ENCODE measurements at regions not wholly inside any gene's neighbourhood (a gene's known extent, or its start where the extent isn't known, plus 50 kb on each side); places are given as distances from the start of the nearest gene placed in this dataset.
"Not testable (repeated sequence)": the region's sequence is repeated elsewhere in the genome, so short reads cannot be mapped to it uniquely, and the experiment has no call there.

DNA sequence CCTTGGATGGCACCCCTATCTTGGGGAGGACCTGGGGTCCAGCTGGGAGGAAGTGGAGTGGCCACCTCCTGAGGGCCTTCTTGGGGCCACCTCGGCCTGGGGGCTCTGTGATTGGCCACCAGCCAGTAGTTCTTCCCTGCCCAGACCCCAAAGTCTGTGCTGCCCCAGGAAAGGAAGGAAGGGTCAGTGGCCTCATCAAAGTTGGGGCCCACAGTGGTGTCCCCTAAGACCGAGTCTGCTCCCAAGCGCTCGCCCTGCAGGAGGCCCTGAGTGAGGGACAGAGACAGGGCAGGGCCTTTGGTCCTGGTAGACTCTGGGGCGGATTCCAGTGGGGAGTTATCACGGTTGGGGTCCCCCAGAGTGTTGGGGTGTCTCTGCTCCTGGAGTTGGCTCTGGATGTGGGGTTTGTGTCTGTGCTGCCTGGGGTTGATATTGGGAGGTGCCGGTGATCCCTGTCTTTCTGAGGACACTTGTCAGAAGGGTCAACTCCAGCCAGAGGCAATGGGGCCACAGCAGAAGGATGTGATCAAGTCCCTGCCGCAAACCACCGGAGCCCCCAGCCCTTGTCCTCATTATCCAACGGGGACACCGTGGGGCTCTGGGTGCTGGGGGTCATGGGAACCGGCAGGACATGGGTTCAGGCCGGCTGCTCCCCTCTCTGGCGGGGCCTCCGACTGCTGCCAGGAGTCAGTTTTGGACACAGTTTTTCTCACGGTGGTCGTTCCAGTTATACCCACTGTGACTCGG, 364.3 kb downstream of the TMEM121 start:
- DNase-seq (ENCODE audit: low spot score) = no peak

DNA sequence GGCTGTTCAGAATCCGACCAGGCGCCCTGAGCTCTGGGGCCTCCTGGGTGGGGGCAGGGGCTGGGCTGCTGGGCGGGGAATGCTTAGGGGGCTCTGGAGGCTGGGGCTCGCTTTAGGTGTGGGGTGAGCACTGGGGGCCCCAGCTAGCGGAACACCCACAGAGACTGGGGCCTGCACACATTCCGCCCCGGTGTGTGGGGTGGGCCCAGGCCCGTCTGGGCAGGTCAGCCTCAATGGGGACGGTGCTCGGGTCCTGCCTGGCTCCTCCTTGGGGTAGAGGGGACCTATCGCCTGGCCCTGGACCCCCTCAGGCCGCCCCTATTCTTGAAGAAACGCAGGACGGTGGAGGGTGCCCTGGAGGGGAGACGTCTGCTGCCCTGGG, 364.8 kb downstream of the TMEM121 start:
- DNase-seq (ENCODE audit: low spot score) = no peak

DNA sequence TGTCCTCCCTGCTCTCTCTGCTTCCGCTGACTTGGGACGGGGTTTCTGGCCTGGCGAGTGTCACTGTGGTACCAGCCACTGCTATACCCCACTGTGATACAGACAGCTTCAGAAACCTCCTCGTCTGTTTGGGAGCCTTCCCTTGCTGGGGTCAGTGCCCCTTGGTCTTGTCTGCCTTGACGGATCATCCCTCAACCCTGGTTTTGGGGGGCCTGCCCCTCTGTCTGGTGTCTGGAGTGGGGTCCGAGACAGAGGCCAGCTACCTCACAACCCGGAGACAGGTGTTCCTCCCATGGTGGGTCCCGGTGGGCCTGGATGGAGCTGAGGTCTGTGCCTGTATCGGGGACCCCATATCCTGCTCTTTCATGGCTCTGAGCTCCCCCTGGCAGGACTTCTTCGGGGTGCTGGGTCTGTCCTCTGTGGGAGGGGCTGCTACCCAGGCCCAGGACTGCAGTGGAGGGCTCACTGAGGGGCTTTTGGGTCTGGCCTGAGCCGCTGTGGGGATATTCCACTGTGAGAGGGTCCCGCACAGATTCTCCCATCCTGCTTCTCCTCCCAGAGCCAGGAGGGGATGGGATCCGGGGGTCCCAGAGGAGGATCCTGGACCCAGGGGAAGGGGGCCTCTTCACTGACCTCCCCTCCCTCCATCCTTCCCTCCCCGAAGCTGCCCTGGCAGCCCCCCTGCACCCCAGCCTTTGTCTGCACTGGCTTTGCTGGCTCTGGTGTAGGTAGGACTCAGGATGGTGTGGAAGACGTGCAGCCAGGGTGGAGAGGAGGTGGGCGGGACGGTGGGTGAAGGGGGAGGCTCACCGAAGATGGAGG, 365.5 kb downstream of the TMEM121 start:
- DNase-seq (ENCODE audit: low spot score) = no peak

DNA sequence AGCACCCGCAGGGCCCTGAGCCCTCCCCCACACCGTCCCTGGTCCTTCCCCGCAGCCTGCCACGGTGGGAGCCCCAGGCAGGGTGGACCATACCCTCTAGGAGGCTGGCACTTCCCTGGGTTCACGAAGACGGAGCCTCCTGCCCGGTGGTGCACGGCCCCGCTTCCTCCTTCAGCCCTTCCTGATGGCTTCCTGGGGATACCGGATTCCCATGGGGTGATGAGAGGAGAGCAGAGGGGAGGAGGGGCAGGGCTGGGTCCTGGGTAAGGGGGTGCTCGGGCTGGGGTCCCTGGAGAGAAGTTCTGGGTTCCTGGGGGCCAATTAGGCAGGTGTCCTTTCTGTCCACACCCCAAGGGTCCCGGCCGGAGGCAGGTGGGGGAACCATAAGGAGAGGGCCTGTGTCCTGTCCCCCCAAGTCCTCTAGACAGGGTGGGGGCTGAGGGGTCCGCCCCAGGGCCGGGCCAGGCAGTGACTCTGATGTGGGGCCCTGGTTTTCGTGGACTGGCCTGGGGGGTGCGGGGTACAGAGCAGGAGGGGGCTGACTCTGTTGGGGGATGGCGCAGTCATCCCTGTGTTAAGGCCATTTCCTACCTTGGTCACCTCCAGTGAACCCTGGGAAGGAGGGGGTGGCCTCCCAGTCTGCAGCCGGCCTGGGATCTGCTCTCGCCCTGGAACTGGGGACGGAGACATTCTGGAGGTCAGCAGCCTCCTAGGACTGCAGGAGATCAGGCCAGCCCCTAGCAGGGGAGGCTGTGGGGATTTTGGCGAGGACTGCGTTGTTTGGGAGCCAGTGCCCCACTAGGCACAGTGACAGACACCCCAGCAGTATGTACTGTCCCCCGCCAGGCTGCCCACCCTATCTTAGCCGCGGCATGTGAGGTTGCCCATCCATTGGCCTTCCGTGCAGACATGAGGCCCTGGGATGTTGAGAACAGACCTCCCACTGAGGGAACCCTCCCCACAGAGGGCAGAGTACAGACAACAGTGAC, 366.4 kb downstream of the TMEM121 start:
- DNase-seq (ENCODE audit: low spot score) = not testable (repeated sequence)

DNA sequence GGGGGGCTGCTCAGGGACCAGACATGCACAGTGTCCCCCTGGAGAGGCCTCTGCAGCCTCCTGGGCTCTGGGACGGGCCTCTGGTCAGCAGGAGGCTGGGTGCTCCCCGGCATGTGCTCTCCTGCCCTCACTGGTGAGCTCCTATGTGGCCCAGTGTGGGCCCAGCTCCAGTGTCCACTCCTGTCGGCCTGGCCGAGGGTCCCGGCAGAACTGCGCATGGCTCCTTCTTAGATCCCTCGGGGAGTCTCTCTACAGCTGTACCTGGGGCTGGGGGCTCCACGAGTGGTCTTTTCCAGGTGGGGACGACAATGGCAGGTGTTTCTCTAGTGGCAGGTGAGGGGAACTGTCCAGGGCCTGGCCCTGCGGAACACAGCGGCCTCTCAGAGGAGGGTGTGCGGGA, 367.3 kb downstream of the TMEM121 start:
- not testable (repeated sequence) for DNase-seq (ENCODE audit: low spot score)

DNA sequence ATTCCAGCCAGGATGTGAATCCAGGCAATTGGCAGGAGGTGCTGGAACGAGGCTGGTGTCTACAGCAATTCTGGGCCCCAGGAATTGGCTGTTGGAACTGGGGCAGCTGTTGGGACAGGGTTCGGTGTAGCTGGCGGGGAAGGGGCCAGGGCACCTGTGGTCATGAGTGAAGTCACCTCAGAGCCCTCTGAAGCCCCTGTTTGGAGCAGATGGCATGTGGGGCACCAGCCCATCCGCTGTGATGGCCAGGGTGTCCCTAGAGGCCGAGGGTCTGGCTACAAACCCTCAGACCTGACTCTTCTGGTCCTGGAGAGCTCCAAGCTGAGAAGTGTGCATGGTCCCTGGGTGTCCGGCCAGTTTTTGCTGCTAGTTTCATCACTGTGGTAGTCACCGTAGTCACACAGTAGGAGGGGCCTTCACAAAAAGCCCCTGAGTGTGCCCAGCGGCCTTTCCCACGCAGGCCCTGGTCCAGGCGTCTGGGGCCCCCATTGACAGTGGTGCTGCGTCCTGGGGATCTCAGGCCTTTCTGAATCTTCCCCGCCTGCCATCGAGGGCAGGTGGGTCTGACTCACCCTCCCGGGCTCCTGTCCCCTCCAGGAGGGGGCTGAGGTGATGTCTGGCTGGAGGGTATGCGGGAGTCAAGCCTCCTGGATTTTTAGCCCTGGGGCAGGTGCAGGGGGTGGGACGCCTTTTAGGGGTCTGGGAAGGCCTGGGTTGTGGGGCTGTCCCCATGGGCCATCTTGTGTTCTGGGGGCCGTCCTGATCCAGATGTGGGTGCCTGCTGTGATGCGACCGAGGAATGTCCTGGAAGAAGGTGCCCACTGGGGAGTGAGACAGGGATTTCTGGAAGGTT, 368.0 kb downstream of the TMEM121 start:
- DNase-seq (ENCODE audit: low spot score) = no peak

DNA sequence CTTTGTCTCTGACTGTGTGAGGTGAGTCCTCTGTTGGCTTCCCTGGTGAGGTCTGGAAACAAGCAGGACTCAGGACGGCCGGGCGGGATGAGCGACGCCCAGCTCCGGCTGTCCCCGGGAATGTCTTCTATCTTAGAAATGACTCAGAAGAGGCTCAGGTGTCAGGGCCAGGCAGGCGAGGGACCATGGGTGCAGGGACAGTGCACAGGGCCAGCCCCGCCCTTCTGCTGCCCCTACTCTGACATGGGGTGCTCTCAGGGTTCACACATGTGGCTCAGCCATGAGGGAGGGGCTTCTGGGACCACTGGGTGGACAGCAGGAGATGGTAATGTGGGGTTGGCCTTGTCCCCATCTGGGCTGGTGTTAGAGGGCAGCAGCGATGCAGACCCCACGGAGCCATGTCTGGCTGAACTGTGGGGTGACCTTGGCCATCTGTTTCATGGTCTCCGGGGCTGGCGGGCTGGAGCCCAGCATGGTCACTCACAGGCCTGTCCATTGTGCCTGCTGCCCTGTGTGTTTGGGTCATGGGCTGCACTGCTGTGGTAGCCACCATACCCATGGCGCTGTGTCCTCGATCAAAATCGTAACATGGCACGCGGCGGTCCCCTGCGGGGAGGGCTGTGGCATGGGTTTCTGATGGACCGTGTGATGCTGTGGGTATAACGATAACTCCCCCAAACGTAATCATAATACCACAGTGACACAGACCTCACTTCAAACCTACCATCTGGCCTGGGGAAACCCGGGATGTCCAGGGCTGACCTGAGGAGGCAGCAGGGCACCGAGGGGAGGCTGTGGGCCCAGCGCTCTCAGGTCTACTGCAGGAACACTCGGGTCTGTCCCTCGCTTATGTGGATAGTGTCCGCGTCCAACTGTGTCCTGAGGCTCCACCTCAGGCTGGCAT, 368.8 kb downstream of the TMEM121 start:
- no peak for DNase-seq (ENCODE audit: low spot score)

DNA sequence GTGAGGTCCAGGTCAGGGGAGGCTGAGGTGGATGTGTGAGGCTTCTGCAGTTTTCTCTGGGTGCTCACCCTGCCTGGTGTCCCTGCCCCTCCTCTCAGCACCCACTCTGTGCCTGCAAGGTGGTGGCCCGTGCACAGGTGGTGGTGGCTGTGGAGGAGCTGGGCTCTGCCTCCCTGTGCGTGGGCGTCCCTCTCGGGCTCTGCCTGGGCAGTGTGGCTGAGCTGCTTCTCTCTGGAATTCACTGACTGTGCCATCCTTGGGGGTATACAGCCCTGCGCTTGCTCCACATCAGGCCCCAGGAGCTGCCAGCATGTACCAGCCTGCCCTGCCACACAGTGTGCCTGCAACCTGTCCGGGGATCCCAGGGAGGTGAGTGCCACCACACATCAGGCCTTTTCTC, 369.8 kb downstream of the TMEM121 start:
- not testable (repeated sequence) for DNase-seq (ENCODE audit: low spot score)

DNA sequence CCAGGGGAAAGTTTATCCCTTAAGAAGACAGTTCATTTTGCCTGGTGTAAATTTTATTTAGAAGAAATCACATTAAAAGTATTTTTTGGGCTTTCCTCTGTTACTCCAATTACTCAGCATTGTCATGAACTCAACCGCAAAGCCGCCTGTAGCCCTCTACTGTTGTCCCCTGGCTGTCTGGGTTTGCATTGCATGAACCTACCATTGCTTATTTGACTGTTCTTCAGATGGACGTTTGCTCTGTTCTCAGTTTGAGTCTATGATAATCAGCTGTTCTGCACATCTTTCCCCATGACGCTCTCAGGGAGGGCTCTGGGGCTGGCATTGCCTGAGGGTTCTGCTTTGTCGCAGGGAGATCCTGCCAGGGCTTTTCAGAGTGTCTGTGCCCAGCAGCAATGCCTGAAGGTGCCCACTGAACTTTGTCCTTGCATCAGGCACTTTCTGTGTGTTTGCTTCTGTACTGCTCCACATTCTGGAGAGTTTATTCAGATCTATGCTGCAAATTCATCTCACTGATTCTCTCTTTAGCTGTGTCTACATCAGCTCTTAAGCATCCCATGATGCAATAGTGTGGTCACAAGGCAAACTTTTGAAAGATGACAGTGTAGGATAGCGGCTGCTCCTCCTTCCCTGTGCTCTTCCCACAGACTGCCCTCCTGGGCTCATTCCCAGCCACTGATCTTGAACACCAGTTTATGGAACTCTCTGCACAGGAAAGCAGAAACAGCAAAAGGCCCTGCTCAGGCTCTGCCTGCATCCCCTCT, 370.8 kb downstream of the TMEM121 start:
- DNase-seq (ENCODE audit: low spot score) = not testable (repeated sequence)

DNA sequence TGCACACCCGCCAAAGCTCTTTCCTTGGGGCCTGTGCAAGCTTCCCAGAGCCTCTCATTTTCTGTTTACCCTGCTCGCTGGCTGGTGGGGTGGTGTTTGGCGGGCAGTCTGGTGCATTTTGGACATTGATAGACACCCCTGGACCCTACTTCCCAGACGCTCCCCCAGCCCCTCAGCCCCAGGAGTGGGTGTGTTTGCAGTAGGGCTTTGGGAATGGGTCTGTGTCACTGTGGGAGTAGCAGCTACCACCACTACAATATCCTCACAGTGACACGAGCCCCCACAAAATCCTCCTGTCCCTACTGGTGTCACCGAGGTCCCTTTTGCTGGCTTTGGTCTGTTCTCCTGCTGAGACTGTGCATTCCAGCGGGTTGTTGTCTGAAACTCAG, 371.3 kb downstream of the TMEM121 start:
- no peak for DNase-seq (ENCODE audit: low spot score)

DNA sequence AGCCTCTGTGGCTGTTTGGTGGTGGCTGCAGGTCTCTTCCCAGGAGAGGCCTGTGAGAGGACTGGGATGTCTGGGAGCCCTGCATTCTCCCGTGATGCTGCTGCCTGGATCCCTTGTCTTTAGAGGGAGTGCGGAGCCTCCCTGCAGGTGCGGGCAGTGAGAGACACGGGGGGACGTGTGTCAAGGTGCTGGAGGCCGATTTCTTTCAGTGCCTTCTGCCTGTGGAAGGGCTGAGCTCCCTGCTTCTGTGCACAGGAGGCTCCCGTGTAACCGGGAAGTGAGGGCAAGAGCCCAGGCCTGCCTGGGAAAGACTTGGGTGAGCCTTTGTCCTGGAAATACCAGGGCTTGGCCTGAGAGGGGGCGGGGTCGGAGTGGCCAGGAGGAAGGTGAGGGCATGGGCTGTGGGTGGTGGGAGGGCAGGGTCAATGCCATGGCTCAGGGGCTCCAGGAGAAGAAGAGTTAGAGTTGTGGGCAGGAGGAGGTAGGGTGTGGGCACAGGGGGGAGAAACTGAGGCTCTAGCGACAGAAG, 372.2 kb downstream of the TMEM121 start:
- no peak for DNase-seq (ENCODE audit: low spot score)

DNA sequence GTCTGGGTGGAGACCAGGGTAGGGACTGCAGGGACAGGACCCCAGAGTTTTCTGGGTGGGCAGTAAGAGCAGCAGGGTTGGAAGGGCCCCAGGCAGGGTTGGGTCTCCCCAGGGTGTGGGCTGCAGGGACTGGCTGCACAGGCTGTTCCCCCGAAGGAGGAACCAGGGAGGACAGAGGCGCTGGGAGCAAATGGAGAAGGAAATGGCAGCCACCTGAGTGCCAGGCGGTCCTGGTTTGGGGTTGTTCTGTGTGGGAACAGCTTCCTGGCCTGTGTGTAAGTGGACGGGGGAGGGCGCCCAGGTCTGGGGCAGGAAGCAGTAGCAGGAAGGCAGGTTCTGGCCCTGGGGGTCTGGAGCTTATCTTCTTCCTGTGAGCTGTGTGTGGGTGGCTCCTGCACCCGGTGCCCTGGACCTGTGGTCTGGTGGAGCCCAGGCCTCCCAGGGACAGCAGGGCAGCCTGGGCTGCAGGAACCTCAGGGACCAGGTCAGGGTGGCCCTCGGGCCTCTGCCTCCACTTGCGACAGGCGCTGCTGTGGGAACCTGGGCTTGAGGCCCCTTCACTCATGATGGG, 372.8 kb downstream of the TMEM121 start:
- DNase-seq (ENCODE audit: low spot score) = no peak

DNA sequence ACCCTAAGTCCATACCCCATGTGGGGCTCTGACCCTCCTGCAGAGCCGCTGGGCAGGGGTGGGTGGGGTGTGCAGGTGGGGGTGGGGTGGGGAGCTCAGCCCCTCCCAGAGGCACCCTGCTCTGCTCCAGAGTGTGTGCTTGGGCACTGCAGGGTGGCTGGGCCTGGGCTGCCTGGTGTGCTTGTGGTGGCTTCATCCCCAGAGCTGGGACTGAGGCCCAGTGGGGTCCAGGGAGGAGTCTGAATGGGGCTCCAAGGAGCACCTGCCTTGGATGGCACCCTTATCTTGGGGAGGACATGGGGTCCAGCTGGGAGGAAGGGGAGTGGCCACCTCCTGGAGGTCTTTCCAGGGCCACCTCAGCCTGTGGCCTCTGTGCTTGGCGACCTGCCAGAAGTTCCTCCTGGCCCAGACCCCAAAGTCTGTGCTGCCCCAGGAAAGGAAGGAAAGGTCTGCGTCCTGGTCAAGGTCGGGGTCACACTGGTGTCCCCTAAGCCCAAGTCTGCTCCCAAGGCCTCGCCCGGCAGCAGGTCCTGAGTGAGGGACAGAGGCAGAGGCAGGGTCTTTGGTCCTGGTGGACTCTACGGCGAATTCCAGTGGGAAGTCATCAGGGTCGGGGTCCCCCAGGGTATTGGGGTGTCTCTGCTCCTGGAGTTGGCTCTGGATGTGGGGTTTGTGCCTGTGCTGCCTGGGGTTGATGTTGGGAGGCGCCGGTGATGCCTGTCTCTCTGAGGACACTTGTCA, 373.4 kb downstream of the TMEM121 start:
- DNase-seq (ENCODE audit: low spot score) = no peak

DNA sequence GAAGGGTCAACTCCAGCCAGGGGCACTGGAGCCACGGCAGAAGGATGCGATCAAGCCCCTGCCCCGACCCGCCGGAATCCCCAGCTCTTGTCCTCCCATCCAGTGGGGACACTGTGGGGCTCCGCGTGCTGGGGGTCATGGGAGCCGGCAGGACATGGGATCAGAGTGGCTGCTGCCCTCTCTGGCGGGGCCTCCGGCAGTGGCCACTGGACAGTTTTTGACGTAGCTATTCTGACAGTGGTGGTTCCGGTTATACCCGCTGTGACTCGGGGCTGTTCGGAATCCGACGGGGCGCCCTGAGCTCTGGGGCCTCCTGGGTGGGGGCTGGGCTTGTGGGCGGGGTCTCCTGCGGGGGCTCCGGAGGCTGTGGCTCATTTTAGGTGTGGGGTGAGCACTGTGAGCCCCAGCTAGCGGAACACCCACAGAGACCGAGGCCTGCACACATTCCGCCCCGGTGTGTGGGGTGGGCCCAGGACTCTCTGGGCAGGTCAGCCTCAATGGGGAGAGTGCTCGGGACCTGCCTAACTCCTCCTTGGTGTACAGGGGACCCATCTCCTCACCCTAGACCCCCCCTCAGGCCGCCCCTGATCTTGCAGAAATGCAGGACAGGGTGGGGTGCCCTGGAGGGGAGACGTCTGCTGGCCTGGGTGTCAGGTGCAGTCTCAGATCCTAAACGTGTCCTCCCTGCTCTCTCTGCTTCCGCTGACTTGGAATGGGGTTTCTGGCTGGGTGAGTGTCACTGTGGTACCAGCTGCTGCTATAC, 374.2 kb downstream of the TMEM121 start:
- no peak for DNase-seq (ENCODE audit: low spot score)

DNA sequence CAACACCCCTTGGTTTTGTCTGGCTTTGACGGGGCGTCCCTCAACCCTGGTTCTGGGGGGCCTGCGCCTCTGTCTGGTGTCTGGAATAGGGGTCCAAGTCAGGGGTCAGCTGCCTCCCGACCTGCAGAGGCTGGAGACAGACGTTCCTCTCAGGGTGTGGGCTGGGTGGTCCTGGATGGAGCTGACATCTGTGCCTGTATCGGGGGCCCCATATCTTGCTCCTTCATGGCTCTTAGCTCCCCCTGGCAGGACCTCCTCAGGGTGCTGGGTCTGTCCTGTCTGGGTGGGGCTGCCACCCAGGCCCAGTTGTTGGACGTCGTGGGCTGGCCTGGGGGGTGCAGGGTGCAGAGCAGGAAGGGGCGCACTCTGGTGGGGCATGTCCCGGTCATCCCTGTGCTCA, 374.8 kb downstream of the TMEM121 start:
- DNase-seq (ENCODE audit: low spot score) = no peak

DNA sequence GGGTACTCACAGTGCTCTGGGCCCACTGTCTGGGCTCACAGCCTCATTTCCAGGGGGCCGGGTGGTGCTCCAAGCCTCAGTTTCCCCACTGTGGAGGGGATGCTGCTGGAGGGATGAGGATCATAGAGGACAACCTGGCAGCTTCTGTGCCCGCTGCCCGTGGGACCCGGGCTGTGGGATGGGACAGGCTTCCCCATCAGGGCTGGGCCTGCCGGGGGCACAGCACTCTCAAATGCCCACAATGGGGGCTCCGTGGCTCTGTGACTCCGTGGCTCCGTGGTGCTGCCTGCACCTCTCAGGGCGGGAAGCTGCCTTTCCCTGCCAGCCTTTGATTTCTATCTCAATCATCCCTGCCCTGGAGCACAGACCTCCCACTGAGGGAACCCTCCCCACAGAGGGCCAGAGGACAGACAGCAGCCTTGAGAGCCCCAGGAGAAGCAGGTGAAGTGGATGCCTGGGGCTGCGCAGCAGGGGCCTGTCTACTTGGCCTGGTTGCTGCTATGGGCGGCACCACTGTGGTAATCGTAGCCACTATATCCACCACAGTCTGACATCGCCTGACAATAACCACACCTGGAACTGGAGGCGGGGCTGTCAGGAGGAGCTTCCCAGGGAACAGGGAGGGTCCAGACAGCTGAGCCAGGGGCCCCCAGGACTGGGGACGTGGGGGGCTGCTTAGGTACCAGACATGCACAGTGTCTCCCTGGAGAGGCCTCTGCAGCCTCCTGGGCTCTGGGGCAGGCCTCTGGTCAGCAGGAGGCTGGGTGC, 375.9 kb downstream of the TMEM121 start:
- no peak for DNase-seq (ENCODE audit: low spot score)

DNA sequence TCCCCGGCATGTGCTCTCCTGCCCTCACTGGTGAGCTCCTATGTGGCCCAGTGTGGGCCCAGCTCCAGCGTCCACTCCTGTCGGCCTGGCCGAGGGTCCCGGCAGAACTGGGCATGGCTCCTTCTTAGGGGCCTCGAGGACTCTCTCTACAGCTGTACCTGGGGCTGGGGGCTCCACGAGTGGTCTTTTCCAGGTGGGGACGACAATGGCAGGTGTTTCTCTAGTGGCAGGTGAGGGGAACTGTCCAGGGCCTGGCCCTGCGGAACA, 376.4 kb downstream of the TMEM121 start:
- not testable (repeated sequence) for DNase-seq (ENCODE audit: low spot score)
